HEK293 (cell line): ENCODE measurements at regions not wholly inside any gene's neighbourhood (a gene's known extent, or its start where the extent isn't known, plus 50 kb on each side); places are given as distances from the start of the nearest gene placed in this dataset.
A peak's percentile ranks its signal among the peaks of the same experiment; 100 is the strongest.

Experiments
- CTCF ChIA-PET: fragments of 350-600 bp; formaldehyde crosslinking; extraction: SDS; loops from one replicate; lab custom pipeline; 2021; ENCODE audit warnings: antibody characterized with exemption; lab: Yijun Ruan, JAX
- POLR2A ChIA-PET: fragments of 300-600 bp; formaldehyde crosslinking; extraction: SDS; loops from one replicate; lab custom pipeline; 2020; ENCODE audit warnings: antibody characterized with exemption, inconsistent platforms; lab: Yijun Ruan, JAX
- H3K27ac ChIP-seq: fragments of 200-500 bp; sonication (Bioruptor generic); 2 replicates; pipeline ENCODE4 v1.5.1; 2014; ENCODE audit warnings: low read depth, low read length, control low read depth, inconsistent platforms; ENCODE audit errors: extremely low read depth
- H3K36me3 ChIP-seq, 2 experiments: fragments of 200-500 bp in 1 of 2; sonication (Bioruptor generic) in 1 of 2; 1 replicate in 1 of 2; 2 replicates in 1 of 2; pipeline ENCODE4 v1.5.1; 2014 to 2017; ENCODE audit warnings: inconsistent platforms in 2 of 2, low read length in 2 of 2; ENCODE audit not compliant: control insufficient read depth in 2 of 2, insufficient read depth in 1 of 2
- H3K4me1 ChIP-seq: fragments of 200-500 bp; sonication (Bioruptor generic); 2 replicates; pipeline ENCODE4 v1.5.1; 2014; ENCODE audit warnings: mild to moderate bottlenecking, low read length, inconsistent platforms; ENCODE audit not compliant: control insufficient read depth, insufficient read depth
- H3K4me3 ChIP-seq: 2 replicates; pipeline ENCODE4 v1.5.1; 2011; ENCODE audit warnings: low read depth, mild to moderate bottlenecking, control low read depth, low read length, moderate library complexity
- H3K9me3 ChIP-seq: fragments of 200-500 bp; sonication (Bioruptor generic); 2 replicates; pipeline ENCODE4 v1.5.1; 2014; ENCODE audit warnings: low read depth, low read length, inconsistent platforms; ENCODE audit not compliant: control insufficient read depth, insufficient read depth
- ATF2 ChIP-seq: fragments of 450-650 bp; formaldehyde crosslinking; IDR thresholded peaks from 2 replicates; pipeline ENCODE4 v1.5.1; 2016; ENCODE audit warnings: missing biosample characterization, missing genetic modification characterization, low read depth
- GLIS2 ChIP-seq: fragments of 450-650 bp; formaldehyde crosslinking; IDR thresholded peaks from 2 replicates; pipeline ENCODE4 v1.5.1; 2016; ENCODE audit warnings: missing biosample characterization, missing genetic modification characterization
- TSHZ1 ChIP-seq: fragments of 450-650 bp; formaldehyde crosslinking; IDR thresholded peaks from 2 replicates; pipeline ENCODE4 v1.5.1; 2016; ENCODE audit warnings: missing biosample characterization, missing genetic modification characterization, borderline replicate concordance
- ZBTB17 ChIP-seq: fragments of 450-650 bp; formaldehyde crosslinking; IDR thresholded peaks from 2 replicates; pipeline ENCODE4 v1.5.1; 2016; ENCODE audit warnings: missing biosample characterization, missing genetic modification characterization
- ZEB2 ChIP-seq: fragments of 450-650 bp; formaldehyde crosslinking; IDR thresholded peaks from 2 replicates; pipeline ENCODE4 v1.5.1; 2016; ENCODE audit warnings: missing biosample characterization, missing genetic modification characterization
- ZNF239 ChIP-seq: fragments of 450-650 bp; formaldehyde crosslinking; IDR thresholded peaks from 2 replicates; pipeline ENCODE4 v1.5.1; 2016; ENCODE audit warnings: missing biosample characterization, missing genetic modification characterization
- ZNF26 ChIP-seq: fragments of 450-650 bp; formaldehyde crosslinking; IDR thresholded peaks from 2 replicates; pipeline ENCODE4 v1.5.1; 2016; ENCODE audit warnings: missing biosample characterization, missing genetic modification characterization
- ZNF266 ChIP-seq: fragments of 450-650 bp; formaldehyde crosslinking; IDR thresholded peaks from 2 replicates; pipeline ENCODE4 v1.5.1; 2016; ENCODE audit warnings: missing biosample characterization, missing genetic modification characterization, low read depth
- ZNF302 ChIP-seq: fragments of 450-650 bp; formaldehyde crosslinking; IDR thresholded peaks from 2 replicates; pipeline ENCODE4 v1.5.1; 2016; ENCODE audit warnings: missing biosample characterization, missing genetic modification characterization, low read depth
- ZNF341 ChIP-seq: fragments of 450-650 bp; formaldehyde crosslinking; IDR thresholded peaks from 2 replicates; pipeline ENCODE4; 2016; ENCODE audit warnings: low read depth, missing biosample characterization, missing genetic modification characterization
- ZNF350 ChIP-seq: fragments of 450-650 bp; formaldehyde crosslinking; IDR thresholded peaks from 2 replicates; pipeline ENCODE4 v1.5.0; 2017; ENCODE audit warnings: missing biosample characterization, mild to moderate bottlenecking, missing genetic modification characterization
- ZNF354C ChIP-seq: fragments of 450-650 bp; formaldehyde crosslinking; IDR thresholded peaks from 2 replicates; pipeline ENCODE4 v1.5.1; 2016; ENCODE audit warnings: missing biosample characterization, missing genetic modification characterization, low read depth, borderline replicate concordance
- ZNF362 ChIP-seq: fragments of 450-650 bp; formaldehyde crosslinking; IDR thresholded peaks from 2 replicates; pipeline ENCODE4 v1.5.1; 2016; ENCODE audit warnings: missing biosample characterization, missing genetic modification characterization
- ZNF510 ChIP-seq: fragments of 450-650 bp; formaldehyde crosslinking; IDR thresholded peaks from 2 replicates; pipeline ENCODE4 v1.5.1; 2018; ENCODE audit warnings: mild to moderate bottlenecking, missing genetic modification characterization, missing biosample characterization; ENCODE audit not compliant: insufficient replicate concordance
- ZNF600 ChIP-seq: fragments of 450-650 bp; formaldehyde crosslinking; IDR thresholded peaks from 2 replicates; pipeline ENCODE4 v1.5.1; 2016; ENCODE audit warnings: missing biosample characterization, missing genetic modification characterization
- ZNF654 ChIP-seq: fragments of 450-650 bp; formaldehyde crosslinking; IDR thresholded peaks from 2 replicates; pipeline ENCODE4 v1.5.1; 2016; ENCODE audit warnings: low read depth, missing biosample characterization, missing genetic modification characterization
- ZNF692 ChIP-seq: fragments of 450-650 bp; formaldehyde crosslinking; IDR thresholded peaks from 2 replicates; pipeline ENCODE4 v1.5.1; 2016; ENCODE audit warnings: missing biosample characterization, missing genetic modification characterization
- ZXDB ChIP-seq: fragments of 450-650 bp; formaldehyde crosslinking; IDR thresholded peaks from 2 replicates; pipeline ENCODE4 v1.5.1; 2016; ENCODE audit warnings: missing biosample characterization, missing genetic modification characterization

GRCh38 chr6:113632220-113632864, 224.8 kb upstream of the MARCKS start (continued):
- TF ChIP-seq ZNF26 (tag by site-specific recombination), result no peak
- peak; percentile 70 for TF ChIP-seq ZEB2 (tag by site-specific recombination)
- TF ChIP-seq ZNF600, result peak; percentile 72; the same call in 1 of the 2 replicates
- TF ChIP-seq ZNF350, result no peak
- no peak for TF ChIP-seq ZNF341 (tag by site-specific recombination)
- no peak for TF ChIP-seq ZNF302 (tag by site-specific recombination)
- TF ChIP-seq ZNF362, result peak; percentile 77; the same call in 1 of the 2 replicates
- TF ChIP-seq ZBTB17 (tag by site-specific recombination), result peak; percentile 92
- TF ChIP-seq ZNF266 (tag by site-specific recombination), result no peak
- peak; percentile 57; the same call in 1 of the 2 replicates for TF ChIP-seq ZNF692
- TF ChIP-seq ZNF239 (tag by site-specific recombination), result no peak
- TF ChIP-seq ZNF354C (tag by site-specific recombination), result no peak
- peak; percentile 58 for TF ChIP-seq ZXDB (tag by site-specific recombination)
- TF ChIP-seq GLIS2 (tag by site-specific recombination), result no peak
- peak; percentile 44; the same call in 1 of the 2 replicates for TF ChIP-seq TSHZ1 (tag by site-specific recombination)
- no peak for TF ChIP-seq ZNF510 (tag by site-specific recombination)

GRCh38 chr6:113633638-113634037, 223.5 kb upstream of the MARCKS start:
- Histone ChIP-seq H3K36me3 (no peaks in the 10 kb centered on the region), H3K4me1 (peaks cover 12% of the 10 kb centered on the region), H3K4me3 (no peak overlapping the region), H3K9me3 (no peaks in the 10 kb centered on the region), H3K27ac (no peak overlapping the region)
- TF ChIP-seq ZNF654, result no peak
- peak; percentile 72; the same call in 1 of the 2 replicates for TF ChIP-seq ATF2 (tag by site-specific recombination)
- POLR2A ChIA-PET, result no interaction called here
- CTCF ChIA-PET, result interaction anchor here (1.2 to 1.5 kb wide), 2 partner anchors 9 to 303 kb away, joined by 4 to 6 read pairs; no protein-coding TSS in a partner anchor
